K562 (cell line): ENCODE measurements at regions not wholly inside any gene's neighbourhood (a gene's known extent, or its start where the extent isn't known, plus 50 kb on each side); places are given as distances from the start of the nearest gene placed in this dataset.

Source experiments
- ATAC-seq: fragments of 200-7000 bp; cut with Tn5 transposase; 3 replicates; pipeline ENCODE4 v1.9.1; 2020; ENCODE audit warnings: moderate library complexity
- BruUV-seq: library from RNA; stranded (reverse); fragments of 400-500 nt; replicated peaks from 2 replicates; lab custom pipeline; 2021; lab: Mats Ljungman, UMichigan
- CTCF ChIA-PET: fragments of 300-600 bp; formaldehyde crosslinking; extraction: SDS; loops from one replicate; lab custom pipeline; 2021; ENCODE audit warnings: low intra/inter-chr PET ratio; lab: Yijun Ruan, JAX
- POLR2A ChIA-PET: fragments of 300-600, 350-650 bp; sonication (Branson Sonifier 250); formaldehyde crosslinking; extraction: SDS; loops from one replicate; lab custom pipeline; 2021; ENCODE audit warnings: antibody characterized with exemption, inconsistent platforms; lab: Yijun Ruan, JAX
- DNase-seq, 4 experiments: peaks; one replicate each; pipeline versions ENCODE4 v3.0.0 to v3.0.0-alpha.2; 2011 to 2018; ENCODE audit warnings: low spot score in 3 of 4, mixed read lengths in 3 of 4; ENCODE audit errors: extremely low read depth in 1 of 4
- FAIRE-seq: peaks from 2 replicates; lab custom pipeline; 2011; peaks lifted over from hg19 to GRCh38; lab: Jason Lieb, UNC
- H2AFZ ChIP-seq: 2 replicates; pipeline ENCODE4 v1.6.0; 2011; ENCODE audit warnings: low read depth, low read length, control low read depth, inconsistent platforms
- H3K27ac ChIP-seq: fragments of 200-600 bp; 3 replicates; pipeline ENCODE4 v1.8.0; 2011; ENCODE audit warnings: low read depth, mild to moderate bottlenecking, control low read depth, inconsistent platforms, low read length, moderate library complexity, mixed read lengths; ENCODE audit errors: extremely low read depth
- H3K27me3 ChIP-seq, 2 experiments: fragments of 300-600 bp in 1 of 2; 2 replicates in 1 of 2; 3 replicates in 1 of 2; pipeline versions ENCODE4 v1.6.0 to v1.8.0; 2011; ENCODE audit warnings: inconsistent platforms in 2 of 2, low read length in 2 of 2, mild to moderate bottlenecking in 1 of 2, mixed read lengths in 1 of 2, moderate library complexity in 1 of 2; ENCODE audit not compliant: control insufficient read depth in 2 of 2, insufficient read depth in 2 of 2
- H3K36me3 ChIP-seq: fragments of 300-600 bp; 3 replicates; pipeline ENCODE4 v1.8.0; 2011; ENCODE audit warnings: mild to moderate bottlenecking, low read length, inconsistent platforms; ENCODE audit not compliant: control insufficient read depth, insufficient read depth
- H3K4me1 ChIP-seq, 2 experiments: fragments of 200-600 bp in 1 of 2; replicated peaks in 1 of 2; 2 replicates in 1 of 2; 3 replicates in 1 of 2; pipeline versions ENCODE4 v1.5.1 to v1.8.0; 2011; ENCODE audit warnings: inconsistent platforms in 2 of 2, low read length in 2 of 2, mild to moderate bottlenecking in 1 of 2, mixed read lengths in 1 of 2, moderate library complexity in 1 of 2; ENCODE audit not compliant: control insufficient read depth in 2 of 2, insufficient read depth in 2 of 2
- H3K4me2 ChIP-seq: 2 replicates; pipeline ENCODE4 v1.6.1; 2011; ENCODE audit warnings: low read length, control low read depth, inconsistent platforms, mixed read lengths; ENCODE audit not compliant: insufficient read depth
- H3K4me3 ChIP-seq: fragments of 200-600 bp; sonication (generic), shearing (Covaris generic); 2 replicates; pipeline ENCODE4 v1.5.1; 2016; ENCODE audit warnings: control low read depth, inconsistent platforms
- H3K79me2 ChIP-seq: fragments of 200-600 bp; 3 replicates; pipeline ENCODE4 v1.8.0; 2011; ENCODE audit warnings: low read length, inconsistent platforms; ENCODE audit not compliant: control insufficient read depth, insufficient read depth
- H3K9ac ChIP-seq, 2 experiments: 2 replicates each; pipeline versions ENCODE4 v1.6.0 to v1.6.1; 2011; ENCODE audit warnings: low read depth in 2 of 2, low read length in 2 of 2, control low read depth in 1 of 2, inconsistent platforms in 1 of 2, mild to moderate bottlenecking in 1 of 2, mixed read lengths in 1 of 2; ENCODE audit not compliant: insufficient read depth in 1 of 2
- H3K9me1 ChIP-seq: one replicate; pipeline ENCODE4 v1.6.0; 2011; ENCODE audit warnings: inconsistent platforms, mild to moderate bottlenecking, low read length, moderate library complexity; ENCODE audit not compliant: control insufficient read depth, insufficient read depth
- H3K9me3 ChIP-seq: replicated peaks from 2 replicates; pipeline ENCODE4 v1.5.1; 2011; ENCODE audit warnings: low read depth, low read length, inconsistent platforms; ENCODE audit not compliant: control insufficient read depth, insufficient read depth
- H4K20me1 ChIP-seq: replicated peaks from 2 replicates; pipeline ENCODE4 v1.6.1; 2011; ENCODE audit warnings: low read length, inconsistent platforms, mixed read lengths; ENCODE audit not compliant: control insufficient read depth, insufficient read depth
- ASH1L ChIP-seq: fragments of 450-650 bp; IDR thresholded peaks from 2 replicates; pipeline ENCODE4 v1.6.1; 2018; ENCODE audit warnings: borderline replicate concordance, mild to moderate bottlenecking, low read depth; ENCODE audit not compliant: partially characterized antibody
- FOXA1 ChIP-seq: fragments of 450-650 bp; IDR thresholded peaks from 2 replicates; pipeline ENCODE4 v1.6.1; 2016; ENCODE audit warnings: mild to moderate bottlenecking, borderline replicate concordance
- GABPB1 ChIP-seq: sonication (generic); formaldehyde crosslinking; IDR thresholded peaks from 2 replicates; pipeline ENCODE4 v1.8.0; 2022; ENCODE audit warnings: mild to moderate bottlenecking, missing genetic modification reagents
- HDAC2 ChIP-seq: fragments of 450-650 bp; IDR thresholded peaks from 2 replicates; pipeline ENCODE4 v1.6.1; 2016; ENCODE audit warnings: mild to moderate bottlenecking
- HNRNPK ChIP-seq: fragments of 200-400 bp; formaldehyde crosslinking; IDR thresholded peaks from one replicate; pipeline ENCODE4 v1.6.1; 2018; ENCODE audit warnings: mild to moderate bottlenecking, low read depth, low read length; ENCODE audit not compliant: poor library complexity, severe bottlenecking
- ILF3 ChIP-seq: fragments of 450-650 bp; IDR thresholded peaks from 2 replicates; pipeline ENCODE4 v1.6.1; 2018; ENCODE audit warnings: antibody characterized with exemption, mild to moderate bottlenecking, moderate library complexity, borderline replicate concordance
- KDM5B ChIP-seq: fragments of 200-600 bp; sonication (generic); IDR thresholded peaks from 2 replicates; pipeline ENCODE4 v1.6.1; 2012; ENCODE audit warnings: low read depth, mild to moderate bottlenecking, moderate library complexity, low read length, control low read depth, inconsistent platforms; ENCODE audit not compliant: insufficient replicate concordance
- NFE2 ChIP-seq: IDR thresholded peaks from 2 replicates; pipeline ENCODE4 v1.6.1; 2014; ENCODE audit warnings: antibody characterized with exemption, low read depth
- SPI1 ChIP-seq: IDR thresholded peaks from 2 replicates; pipeline ENCODE4 v1.6.1; 2011; ENCODE audit warnings: low read depth, low read length, control low read depth, borderline replicate concordance
- TARDBP ChIP-seq: fragments of 450-650 bp; IDR thresholded peaks from 2 replicates; pipeline ENCODE4 v1.6.1; 2016
- TBP ChIP-seq: optimal IDR thresholded peaks from 2 replicates; pipeline ENCODE3; 2011; ENCODE audit warnings: low read depth, low read length, improper control_type of control experiment
- TEAD2 ChIP-seq: fragments of 450-650 bp; IDR thresholded peaks from 2 replicates; pipeline ENCODE4 v1.6.1; 2016; ENCODE audit warnings: missing genetic modification characterization, control low read depth, missing compliant biosample characterization
- ZNF445 ChIP-seq: fragments of 250-450 bp; sonication (Bioruptor Pico); IDR thresholded peaks from 2 replicates; pipeline ENCODE4 v1.4.0; 2020; ENCODE audit warnings: low read depth, mild to moderate bottlenecking, moderate library complexity
- ZNF740 ChIP-seq, 3 experiments: fragments of 200-800 bp in 1 of 3; sonication (Bioruptor generic) in 1 of 3; sonication (generic) in 1 of 3; formaldehyde crosslinking in 1 of 3; IDR thresholded peaks; 2 replicates each; pipeline versions ENCODE4 v1.6.1 to v1.8.0; 2016 to 2022; ENCODE audit warnings: mild to moderate bottlenecking in 2 of 3, missing compliant biosample characterization in 2 of 3, missing genetic modification characterization in 2 of 3, missing genetic modification reagents in 1 of 3
- ZNF75A ChIP-seq: fragments of 450-650 bp; formaldehyde crosslinking; IDR thresholded peaks from 2 replicates; pipeline ENCODE4 v1.4.0; 2020; ENCODE audit warnings: mild to moderate bottlenecking
- WGBS: fragments of 100-300 bp; shearing (Covaris generic); methylation state at CpG from one replicate; pipeline ENCODE4 v1.1.6; 2016; ENCODE audit warnings: low coverage, mixed read lengths; ENCODE audit not compliant: insufficient coverage; ENCODE audit errors: missing lambda C conversion rate; 5-methylcytosine and 5-hydroxymethylcytosine counted together
- in situ Hi-C: fragments of 300-500 bp; cut with MboI; formaldehyde crosslinking; loops from 4 replicates; pipeline ENCODE4 v1.15.0; 2018; ENCODE audit warnings: inconsistent platforms, mixed read lengths
- intact Hi-C: fragments of 100-400 bp; cut with micrococcal nuclease; formaldehyde crosslinking; loops from 2 replicates; pipeline ENCODE4 v1.14.2; 2022
- TF ChIP-seq, protein P1 (sequence below): sonication (generic); formaldehyde crosslinking; IDR thresholded peaks from 2 replicates; pipeline ENCODE4 v1.9.0; 2022; ENCODE audit warnings: mild to moderate bottlenecking, missing genetic modification reagents

DNA sequence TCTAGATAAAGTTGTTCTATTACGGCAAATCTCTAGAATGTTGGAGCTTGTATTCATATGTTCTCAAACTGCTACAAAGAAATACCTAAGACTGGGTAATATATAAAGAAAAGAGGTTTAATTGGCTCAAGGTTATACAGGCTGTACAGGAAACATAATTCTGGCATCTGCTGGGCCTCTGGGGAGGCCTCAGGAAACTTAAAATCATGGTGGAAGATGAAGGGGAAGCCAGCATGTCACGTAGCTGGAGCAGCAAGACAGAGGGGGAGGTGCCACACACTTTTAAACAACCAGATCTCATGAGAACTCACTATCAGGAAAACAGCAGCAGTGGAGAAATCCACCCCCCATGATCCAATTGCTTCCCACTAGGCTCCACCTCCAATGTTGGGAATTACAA is 390.4 kb upstream of the ADGRL4 start:
- no TSS peak for BruUV-seq
- FAIRE-seq (no peak), DNase-seq (no peak), ATAC-seq (no peak)
- Histone ChIP-seq H4K20me1 (no peaks in the 10 kb centered on the region), H3K4me2 (no peak overlapping the region), H3K27me3 (no peaks in the 10 kb centered on the region), H3K9me3 (no peaks in the 10 kb centered on the region), H3K4me1 (no peaks in the 10 kb centered on the region), H2AFZ (no peak overlapping the region), H3K9me1 (no peaks in the 10 kb centered on the region), H3K36me3 (no peaks in the 10 kb centered on the region), H3K4me3 (no peak overlapping the region), H3K79me2 (no peaks in the 10 kb centered on the region), H3K9ac (no peak overlapping the region), H3K27ac (no peak overlapping the region)
- CTCF ChIA-PET = no interaction called here
- POLR2A ChIA-PET = no interaction called here
- WGBS = 0% methylated on average over 2 of the region's 2 CpGs
- intact Hi-C loops (no loop called here), in situ Hi-C loops (no loop called here)
- TF ChIP-seq GABPB1 (CRISPR knock-in tag) = no peak
- TF ChIP-seq, protein P1, sequence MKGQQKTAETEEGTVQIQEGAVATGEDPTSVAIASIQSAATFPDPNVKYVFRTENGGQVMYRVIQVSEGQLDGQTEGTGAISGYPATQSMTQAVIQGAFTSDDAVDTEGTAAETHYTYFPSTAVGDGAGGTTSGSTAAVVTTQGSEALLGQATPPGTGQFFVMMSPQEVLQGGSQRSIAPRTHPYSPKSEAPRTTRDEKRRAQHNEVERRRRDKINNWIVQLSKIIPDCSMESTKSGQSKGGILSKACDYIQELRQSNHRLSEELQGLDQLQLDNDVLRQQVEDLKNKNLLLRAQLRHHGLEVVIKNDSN (CRISPR knock-in tag) = no peak
- TF ChIP-seq TEAD2 = no peak
- TF ChIP-seq ZNF75A (CRISPR knock-in tag) = no peak
- TF ChIP-seq ZNF445 (CRISPR knock-in tag) = no peak
- TF ChIP-seq ZNF740 (CRISPR knock-in tag; IDR thresholded peaks at IDR 0.05) = no peak
- TF ChIP-seq ZNF740 (tag; IDR thresholded peaks at IDR 0.05) = no peak
- no peak for TF ChIP-seq NFE2
- TF ChIP-seq TARDBP = no peak
- TF ChIP-seq HDAC2 = no peak
- TF ChIP-seq TBP = no peak
- no peak for TF ChIP-seq FOXA1
- no peak for TF ChIP-seq ILF3
- no peak for TF ChIP-seq SPI1
- no peak for TF ChIP-seq HNRNPK
- TF ChIP-seq ASH1L = no peak
- no peak for TF ChIP-seq KDM5B
